ENCODE measurements at regions not wholly inside any gene's neighbourhood (a gene's known extent, or its start where the extent isn't known, plus 50 kb on each side); places are given as distances from the start of the nearest gene placed in this dataset.

GRCh38 chr2:120501591-120501990, 155.7 kb downstream of the INHBB start:
- TF ChIP-seq TAF1 (IDR thresholded peaks at IDR 0.05; ENCODE audit: borderline replicate concordance, insufficient read depth, low read length) (no peak), FOXP2 (optimal IDR thresholded peaks at IDR 0.05; ENCODE audit: borderline replicate concordance, extremely low read depth, extremely low read length, insufficient read depth) (no peak), REST (IDR thresholded peaks at IDR 0.05; ENCODE audit: insufficient read depth in 1 of 2, low read depth in 2 of 2, low read length in 2 of 2) (no peak), POLR2AphosphoS5 (IDR thresholded peaks at IDR 0.05; ENCODE audit: low read depth, low read length) (no peak), SIN3A (IDR thresholded peaks at IDR 0.05; ENCODE audit: borderline replicate concordance, insufficient read depth, low read length) (no peak)

DNA sequence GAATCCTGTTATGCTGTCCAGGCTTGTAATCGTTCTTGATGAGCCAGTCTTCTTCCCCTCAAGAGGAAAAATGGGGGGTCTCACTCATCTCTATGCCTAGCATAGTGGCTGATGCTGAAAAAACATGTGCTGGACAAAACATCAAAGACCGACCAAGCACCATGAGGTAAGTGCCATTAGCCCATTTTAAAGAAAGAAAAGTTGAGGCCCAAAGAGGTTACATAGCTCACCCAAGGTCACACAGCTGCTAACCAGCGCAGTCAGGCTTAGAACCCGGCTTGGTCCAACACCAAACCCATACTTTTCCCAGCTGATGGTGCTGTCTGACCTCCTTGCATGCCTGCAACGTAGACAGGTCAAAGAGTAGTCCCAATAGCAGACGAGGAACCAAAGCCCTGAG, 156.4 kb downstream of the INHBB start:
- no peak for TF ChIP-seq POLR2AphosphoS5 (IDR thresholded peaks at IDR 0.05; ENCODE audit: low read depth, low read length)

- TF ChIP-seq REST (IDR thresholded peaks at IDR 0.05; ENCODE audit: insufficient read depth in 1 of 2, low read depth in 2 of 2, low read length in 2 of 2) (no peak), SIN3A (IDR thresholded peaks at IDR 0.05; ENCODE audit: borderline replicate concordance, insufficient read depth, low read length) (no peak), TAF1 (IDR thresholded peaks at IDR 0.05; ENCODE audit: borderline replicate concordance, insufficient read depth, low read length) (no peak), POLR2AphosphoS5 (IDR thresholded peaks at IDR 0.05; ENCODE audit: low read depth, low read length) (no peak), FOXP2 (optimal IDR thresholded peaks at IDR 0.05; ENCODE audit: borderline replicate concordance, extremely low read depth, extremely low read length, insufficient read depth) (no peak)
Measured at GRCh38 chr2:120502761-120503160, 156.8 kb downstream of the INHBB start.

DNA sequence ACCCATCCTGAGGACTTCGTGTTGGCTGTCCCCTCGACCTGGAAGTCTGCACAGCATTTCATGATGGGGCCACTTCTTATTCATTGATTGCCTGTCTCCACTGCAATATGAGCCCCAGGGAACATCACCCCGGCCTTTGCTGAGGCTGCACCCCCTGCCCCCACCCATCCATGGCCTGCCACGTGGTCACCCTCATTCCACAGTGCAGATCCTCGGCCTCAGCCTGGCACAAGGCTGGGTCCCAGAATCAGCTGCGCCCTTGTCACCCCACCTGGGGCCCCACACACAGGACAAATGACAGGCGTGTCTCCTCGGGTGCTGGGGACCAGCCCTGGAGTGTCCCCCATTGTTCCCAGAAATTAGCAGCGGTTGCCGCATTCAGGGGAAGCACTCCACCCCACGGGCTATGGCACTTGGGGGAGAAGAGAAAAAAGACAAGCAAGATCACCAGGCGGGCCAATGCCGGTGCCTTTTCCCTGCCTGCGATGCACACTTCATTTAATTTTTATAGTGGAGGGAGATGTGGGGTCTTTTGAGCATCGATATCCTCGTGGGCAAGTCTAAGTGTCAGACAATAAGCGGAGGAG, 157.4 kb downstream of the INHBB start:
- TF ChIP-seq SIN3A (IDR thresholded peaks at IDR 0.05; ENCODE audit: borderline replicate concordance, insufficient read depth, low read length) (no peak), REST (IDR thresholded peaks at IDR 0.05; ENCODE audit: insufficient read depth in 1 of 2, low read depth in 2 of 2, low read length in 2 of 2) (no peak)

DNA sequence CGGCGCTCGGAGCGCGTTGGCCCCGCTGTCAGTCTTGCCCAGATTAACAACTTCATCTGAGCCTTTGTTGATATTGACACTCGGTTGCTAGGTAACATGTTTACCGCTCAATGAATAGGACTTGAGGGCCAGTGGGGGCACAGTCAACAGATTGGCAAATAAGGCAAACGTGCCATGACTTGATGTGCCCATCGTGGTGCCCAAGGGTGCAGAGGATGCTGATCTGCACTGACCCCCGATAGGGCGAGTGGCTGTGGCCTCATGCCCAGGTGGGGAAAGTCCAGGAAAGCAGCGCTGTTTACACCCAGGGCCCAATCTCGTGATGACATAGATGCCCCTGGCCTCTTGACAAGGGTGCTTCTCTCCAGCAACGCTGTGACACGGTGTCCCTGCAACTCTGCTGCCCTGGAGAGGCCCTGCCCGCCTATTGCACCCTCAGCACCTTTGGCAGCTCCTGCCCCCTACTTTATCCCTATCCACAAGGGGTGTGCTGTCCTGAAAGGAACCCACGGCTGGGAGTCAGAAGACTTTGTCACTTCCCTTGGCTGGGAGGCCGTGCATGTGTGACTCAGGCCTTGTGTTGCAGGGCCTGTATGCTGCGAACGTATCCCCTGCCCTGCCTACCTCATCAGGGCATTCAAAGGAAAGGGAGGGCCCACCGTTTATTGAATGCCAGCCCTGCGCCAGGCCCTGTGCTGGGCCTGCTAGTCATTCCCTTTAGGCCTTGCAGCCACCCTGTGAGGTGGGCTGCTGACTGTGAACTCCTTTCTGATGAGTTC, 158.0 kb downstream of the INHBB start:
- TF ChIP-seq SIN3A (IDR thresholded peaks at IDR 0.05; ENCODE audit: borderline replicate concordance, insufficient read depth, low read length) (no peak), POLR2AphosphoS5 (IDR thresholded peaks at IDR 0.05; ENCODE audit: low read depth, low read length) (no peak), FOXP2 (optimal IDR thresholded peaks at IDR 0.05; ENCODE audit: borderline replicate concordance, extremely low read depth, extremely low read length, insufficient read depth) (no peak), REST (IDR thresholded peaks at IDR 0.05; ENCODE audit: insufficient read depth in 1 of 2, low read depth in 2 of 2, low read length in 2 of 2) (no peak), TAF1 (IDR thresholded peaks at IDR 0.05; ENCODE audit: borderline replicate concordance, insufficient read depth, low read length) (no peak)

All from PFSK-1 (cell line).